PFSK-1 (cell line): ENCODE measurements at regions not wholly inside any gene's neighbourhood (a gene's known extent, or its start where the extent isn't known, plus 50 kb on each side); places are given as distances from the start of the nearest gene placed in this dataset.

Experiments used
- FOXP2 ChIP-seq: optimal IDR thresholded peaks from 2 replicates; pipeline ENCODE3; 2011; ENCODE audit warnings: borderline replicate concordance, control low read depth, inconsistent platforms; ENCODE audit not compliant: insufficient read depth; ENCODE audit errors: extremely low read length, extremely low read depth
- POLR2AphosphoS5 ChIP-seq: IDR thresholded peaks from 2 replicates; pipeline ENCODE4 v1.6.1; 2012; ENCODE audit warnings: low read depth, mild to moderate bottlenecking, control low read depth, low read length, moderate library complexity
- REST ChIP-seq, 2 experiments: IDR thresholded peaks; 2 replicates each; pipeline versions ENCODE4 v1.6.1 to v1.8.0; 2011 to 2012; ENCODE audit warnings: low read depth in 2 of 2, low read length in 2 of 2, control low read depth in 1 of 2, inconsistent platforms in 1 of 2, mild to moderate bottlenecking in 1 of 2, moderate library complexity in 1 of 2; ENCODE audit not compliant: insufficient read depth in 1 of 2
- SIN3A ChIP-seq: IDR thresholded peaks from 2 replicates; pipeline ENCODE4 v1.6.1; 2012; ENCODE audit warnings: mild to moderate bottlenecking, low read length, moderate library complexity, borderline replicate concordance; ENCODE audit not compliant: insufficient read depth
- TAF1 ChIP-seq: IDR thresholded peaks from 2 replicates; pipeline ENCODE4 v1.6.1; 2012; ENCODE audit warnings: low read length, control low read depth, borderline replicate concordance; ENCODE audit not compliant: insufficient read depth

GRCh38 chr4:96389770-96390169 lies 549.9 kb downstream of the PDHA2 start:
- TF ChIP-seq REST (IDR thresholded peaks at IDR 0.05; ENCODE audit: insufficient read depth in 1 of 2, low read depth in 2 of 2, low read length in 2 of 2) (no peak), FOXP2 (no peak), SIN3A (no peak), TAF1 (no peak), POLR2AphosphoS5 (no peak)

DNA sequence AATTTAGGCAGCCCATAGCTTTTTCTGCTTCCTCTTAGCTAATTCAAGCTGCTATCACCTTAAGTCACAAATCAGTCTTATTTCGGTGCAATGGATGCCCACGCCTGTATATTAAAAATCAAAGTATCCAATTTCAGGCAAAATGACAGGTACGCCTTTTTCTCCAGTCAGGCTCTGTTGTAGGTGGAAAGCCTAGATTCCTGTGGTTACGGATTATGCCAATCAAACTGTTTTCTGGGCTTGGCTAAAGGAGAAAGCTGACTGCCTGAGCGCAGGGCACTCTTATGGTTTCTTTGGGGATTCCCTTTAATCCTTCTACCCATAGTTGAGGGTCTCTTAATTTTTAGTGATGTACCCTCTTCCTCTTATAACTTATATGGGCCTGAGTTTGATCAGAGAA lies 550.5 kb downstream of the PDHA2 start:
- TF ChIP-seq TAF1 (no peak), POLR2AphosphoS5 (no peak), FOXP2 (no peak), REST (IDR thresholded peaks at IDR 0.05; ENCODE audit: insufficient read depth in 1 of 2, low read depth in 2 of 2, low read length in 2 of 2) (no peak), SIN3A (no peak)

- TF ChIP-seq POLR2AphosphoS5 (no peak), TAF1 (no peak), SIN3A (no peak), REST (IDR thresholded peaks at IDR 0.05; ENCODE audit: insufficient read depth in 1 of 2, low read depth in 2 of 2, low read length in 2 of 2) (no peak), FOXP2 (no peak)
These were observed 555.9 kb downstream of the PDHA2 start for GRCh38 chr4:96395747-96396146.

GRCh38 chr4:96406742-96407141 lies 566.8 kb downstream of the PDHA2 start:
- TF ChIP-seq SIN3A = no peak
- no peak for TF ChIP-seq POLR2AphosphoS5
- no peak for TF ChIP-seq TAF1
- TF ChIP-seq REST (IDR thresholded peaks at IDR 0.05; ENCODE audit: insufficient read depth in 1 of 2, low read depth in 2 of 2, low read length in 2 of 2) = no peak
- TF ChIP-seq FOXP2 = no peak

DNA sequence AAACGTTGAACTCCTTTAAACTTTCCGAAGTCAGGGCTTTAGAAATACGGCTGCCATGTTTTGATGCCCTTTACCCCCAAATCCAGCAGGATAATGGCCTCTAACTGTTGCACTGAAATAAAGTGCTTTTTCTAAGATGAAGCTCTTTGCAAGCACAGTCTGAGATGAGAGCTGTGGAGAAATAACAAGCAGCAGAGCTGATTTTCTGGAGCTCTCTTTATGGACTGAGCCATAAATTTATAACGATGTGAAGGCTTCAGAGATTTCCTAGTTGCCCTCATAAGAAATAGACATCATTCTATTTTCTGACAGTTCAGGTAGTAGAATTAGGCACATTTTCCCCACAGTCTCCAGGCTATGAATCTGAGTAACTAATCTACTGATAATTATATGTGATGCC lies 567.3 kb downstream of the PDHA2 start:
- TF ChIP-seq TAF1 = no peak
- TF ChIP-seq FOXP2 = no peak
- no peak for TF ChIP-seq SIN3A
- no peak for TF ChIP-seq REST (IDR thresholded peaks at IDR 0.05; ENCODE audit: insufficient read depth in 1 of 2, low read depth in 2 of 2, low read length in 2 of 2)
- TF ChIP-seq POLR2AphosphoS5 = no peak
